CD4-positive, alpha-beta T cell treated with Interleukin-21 for 1 hour (primary cell): ENCODE measurements at regions not wholly inside any gene's neighbourhood (a gene's known extent, or its start where the extent isn't known, plus 50 kb on each side); places are given as distances from the start of the nearest gene placed in this dataset.

ENCODE experiments used
- DNase-seq: peaks from one replicate; pipeline ENCODE4 v3.0.0-alpha.2; 2020

DNA sequence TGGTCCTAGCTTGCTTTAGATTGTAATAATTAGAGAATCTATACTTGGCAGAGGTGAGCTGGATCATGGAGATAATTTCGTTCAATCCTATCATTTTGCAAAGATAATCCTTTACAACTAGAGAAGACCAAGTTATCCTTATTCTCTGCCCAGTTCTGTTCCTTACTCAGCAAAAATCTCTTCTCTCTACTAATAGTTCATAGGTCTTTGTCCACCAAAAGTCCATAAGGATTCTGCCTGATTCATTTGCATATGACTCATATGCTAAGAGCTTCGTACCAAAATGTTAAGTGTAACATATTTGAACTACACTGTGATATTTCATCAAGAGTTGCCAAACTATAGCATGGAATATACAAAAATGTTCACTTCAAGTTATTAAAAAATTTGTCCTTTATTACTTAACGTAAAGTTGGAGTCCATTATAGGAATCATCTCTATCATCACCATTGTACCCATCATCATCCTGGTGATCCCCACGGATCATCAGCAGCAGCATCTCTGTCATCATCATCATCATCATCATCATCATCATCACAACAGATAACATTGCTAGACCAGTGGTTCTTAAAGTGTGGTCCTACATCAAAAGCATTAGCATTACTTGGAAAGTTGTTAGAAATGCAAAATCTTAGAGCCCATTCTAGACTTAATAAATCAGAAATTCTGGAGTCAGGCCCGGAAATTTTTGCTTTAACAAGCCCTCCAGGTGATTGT lies 463.0 kb downstream of the DHX35 start:
- DNase-seq = no peak

DNA sequence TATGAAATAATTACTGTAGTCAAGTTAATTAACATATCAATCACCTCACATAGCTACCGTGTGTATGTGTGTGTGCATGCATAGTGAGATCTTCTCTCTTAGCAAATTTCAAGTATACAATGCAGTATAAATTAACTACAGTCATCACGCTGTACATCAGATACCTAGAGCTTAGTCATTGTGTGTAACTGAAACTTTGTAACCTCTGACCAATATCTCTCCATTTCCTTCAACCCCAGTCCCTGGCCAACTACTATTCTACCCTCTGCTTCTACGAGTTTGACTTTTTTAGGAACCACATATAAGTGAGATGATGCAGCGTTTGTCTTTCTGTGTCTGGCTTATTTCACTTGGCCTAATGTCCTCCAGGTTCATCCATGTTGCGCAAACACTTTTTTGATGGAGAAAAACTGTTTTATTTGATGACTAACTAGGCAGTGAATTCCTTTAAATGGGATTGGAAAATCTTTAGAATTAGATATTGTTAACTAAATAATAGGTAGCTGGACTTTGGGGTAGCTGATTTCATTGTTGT lies 459.5 kb downstream of the DHX35 start:
- DNase-seq = no peak

DNA sequence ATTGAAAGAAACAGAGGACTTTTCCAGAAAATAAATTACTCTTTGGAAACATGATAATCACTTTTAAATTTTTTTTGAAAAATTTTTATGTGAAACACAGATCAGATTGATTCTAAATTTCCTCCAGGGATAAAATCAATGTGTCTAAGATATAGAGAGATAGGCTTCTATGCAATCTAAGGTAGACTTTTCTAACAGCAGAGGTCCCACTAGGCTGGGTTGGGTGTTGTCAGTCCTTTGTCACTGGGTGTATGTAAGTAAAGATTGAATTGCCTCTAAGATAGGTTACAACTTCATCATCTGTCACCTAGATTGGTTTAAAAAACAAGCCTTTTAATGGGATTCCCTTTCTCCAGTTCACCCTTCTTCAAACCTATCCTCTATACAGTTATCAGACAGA lies 449.9 kb downstream of the DHX35 start:
- no peak for DNase-seq

DNA sequence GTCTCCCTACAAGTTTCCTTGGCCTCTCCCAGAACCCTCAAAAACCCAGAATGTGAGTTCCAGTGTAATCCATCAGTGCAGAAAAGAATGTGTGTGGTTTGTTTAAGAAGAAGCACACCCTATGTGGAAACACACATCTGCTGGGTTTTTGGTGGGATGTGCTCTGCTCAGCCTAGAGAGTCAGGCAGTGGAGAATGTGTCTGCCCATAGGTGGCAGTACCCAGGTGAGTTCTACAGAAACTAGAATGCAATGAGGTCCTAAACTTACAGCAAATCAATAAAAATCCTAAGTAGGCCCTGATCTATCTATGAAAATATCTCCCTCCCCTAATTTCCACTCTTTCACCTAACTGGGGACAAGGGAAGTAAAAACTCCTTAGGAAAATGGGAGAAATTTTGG lies 437.3 kb downstream of the DHX35 start:
- DNase-seq = no peak

DNA sequence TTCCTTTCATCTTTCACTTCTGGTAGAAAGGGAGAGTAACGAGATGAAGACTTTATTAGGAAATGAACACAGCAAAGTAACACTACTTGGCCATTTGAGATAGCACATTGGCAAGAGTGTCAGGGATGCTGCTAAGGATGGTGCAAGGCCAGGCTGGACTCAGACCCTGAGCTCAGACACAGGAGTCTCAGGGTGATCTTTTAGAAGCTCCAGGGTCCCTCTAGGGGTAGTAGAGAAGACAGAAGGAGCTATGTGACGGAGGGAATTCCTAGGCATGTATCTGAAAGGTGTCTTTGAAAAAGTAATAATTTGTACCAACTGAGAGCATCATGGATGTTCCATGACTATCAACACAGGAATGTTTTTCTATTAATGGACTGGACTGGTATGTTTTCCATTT lies 436.5 kb downstream of the DHX35 start:
- no peak for DNase-seq

DNA sequence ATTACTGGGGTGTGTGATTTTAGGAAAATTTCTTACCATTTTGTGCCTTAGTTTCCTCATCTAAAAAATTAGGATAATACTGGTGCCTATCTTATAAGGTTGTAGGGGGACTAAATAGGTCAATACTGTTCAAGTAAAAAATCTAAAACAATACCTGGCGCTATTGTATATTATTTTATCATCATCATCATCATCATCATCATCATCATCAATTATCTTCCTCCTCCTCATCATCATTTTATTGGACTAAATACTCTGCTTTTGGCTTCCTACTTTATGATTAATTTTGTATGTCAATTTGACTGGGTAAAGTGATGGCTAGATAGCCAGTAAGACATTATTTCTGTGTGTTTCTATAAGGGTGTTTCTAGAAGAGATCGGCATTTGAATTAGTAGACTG lies 435.5 kb downstream of the DHX35 start:
- DNase-seq = no peak

DNA sequence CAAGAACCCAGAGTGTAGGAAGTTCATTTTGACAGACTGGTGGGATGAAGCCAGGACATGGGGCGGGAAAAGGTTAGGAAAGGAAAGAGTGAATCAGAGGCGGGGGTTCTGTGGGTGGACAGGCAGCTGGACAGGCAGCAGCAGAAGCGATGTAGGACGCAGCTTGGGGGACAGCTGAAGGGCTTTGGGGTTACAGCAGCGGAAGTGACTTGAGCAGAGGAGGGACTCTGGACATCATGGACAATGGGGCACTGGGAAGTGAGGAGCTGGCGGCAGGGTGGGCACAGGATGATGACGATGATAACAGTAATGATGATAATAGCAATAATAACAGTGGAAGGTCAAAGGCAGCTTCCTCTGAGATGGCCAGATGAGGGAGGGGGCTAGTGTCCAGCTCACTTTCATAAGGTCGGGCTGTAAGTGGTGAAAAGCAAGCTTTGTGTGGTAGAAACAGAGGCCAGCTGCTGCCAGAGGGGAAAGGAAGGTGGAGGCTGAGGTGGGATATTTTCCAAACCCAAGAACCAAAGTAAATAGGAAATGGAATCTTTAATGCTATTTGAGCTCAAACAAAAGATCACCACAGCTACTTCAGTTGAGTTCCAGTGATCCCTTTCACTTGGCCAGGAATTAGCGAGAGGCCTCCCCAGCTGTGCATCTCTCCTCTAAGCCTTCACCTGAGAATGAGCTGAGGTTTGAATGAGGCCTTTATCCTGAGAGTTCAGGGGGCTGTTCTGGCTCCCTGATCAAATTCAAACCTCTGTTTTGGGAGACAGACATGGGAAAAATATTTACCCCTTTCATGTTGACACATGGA lies 433.5 kb downstream of the DHX35 start:
- no peak for DNase-seq

DNA sequence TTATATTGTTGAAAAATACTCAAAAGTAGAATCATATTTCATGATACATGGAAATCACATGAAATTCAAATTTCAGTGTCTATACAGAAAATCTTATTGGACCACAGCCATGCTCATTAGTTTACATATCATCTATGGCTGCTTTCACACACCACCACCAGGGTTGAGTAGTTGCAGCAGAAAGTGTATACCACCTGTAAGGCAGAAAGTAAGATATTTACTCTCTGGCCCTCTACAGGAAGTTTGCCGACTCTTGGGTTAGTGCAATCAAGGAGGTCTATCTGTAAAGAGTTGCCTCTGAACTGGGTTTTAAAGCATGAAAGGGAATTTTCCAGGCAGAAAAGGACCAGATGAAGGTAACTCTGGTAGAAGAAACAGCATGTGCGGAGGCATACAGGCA lies 432.3 kb downstream of the DHX35 start:
- no peak for DNase-seq

DNA sequence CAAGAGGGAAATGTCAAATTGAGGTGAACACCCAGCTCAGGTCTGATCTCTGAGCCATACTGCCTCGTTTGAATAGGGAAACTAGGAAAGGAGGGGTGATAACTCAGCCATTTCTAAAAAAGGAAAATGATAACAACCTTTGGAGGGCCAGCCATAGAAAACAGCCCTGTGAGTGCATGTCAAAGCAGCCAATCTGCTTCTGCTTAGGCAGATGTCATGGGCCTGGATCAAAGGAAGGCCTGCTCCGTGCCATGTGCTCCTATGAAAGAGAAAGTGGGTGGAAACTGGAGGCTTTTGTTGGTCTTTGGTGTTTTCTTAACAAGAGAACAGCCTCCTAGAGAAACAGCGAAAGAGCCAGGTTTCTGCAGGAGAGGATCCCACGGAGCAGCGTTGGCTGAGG lies 428.0 kb downstream of the DHX35 start:
- no peak for DNase-seq

DNA sequence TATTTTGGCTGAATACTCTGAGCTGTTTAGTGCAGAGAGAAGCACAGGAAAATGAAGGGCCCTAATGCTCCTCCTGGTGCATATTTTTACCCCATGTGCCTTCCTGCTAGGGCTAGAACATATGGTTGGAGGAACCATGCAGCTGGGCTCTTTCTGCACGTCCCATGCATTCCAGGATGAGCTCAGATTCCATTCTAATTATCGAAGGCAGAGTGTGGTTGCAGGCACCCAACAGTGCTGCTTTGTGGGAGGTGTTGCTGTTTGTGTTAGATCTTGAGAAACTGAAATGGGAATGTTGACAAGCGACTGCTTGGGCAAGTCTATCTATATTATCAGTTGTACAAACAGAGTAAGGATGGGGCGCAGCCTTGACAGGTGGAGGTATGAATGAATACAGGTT lies 419.5 kb downstream of the DHX35 start:
- DNase-seq = no peak

DNA sequence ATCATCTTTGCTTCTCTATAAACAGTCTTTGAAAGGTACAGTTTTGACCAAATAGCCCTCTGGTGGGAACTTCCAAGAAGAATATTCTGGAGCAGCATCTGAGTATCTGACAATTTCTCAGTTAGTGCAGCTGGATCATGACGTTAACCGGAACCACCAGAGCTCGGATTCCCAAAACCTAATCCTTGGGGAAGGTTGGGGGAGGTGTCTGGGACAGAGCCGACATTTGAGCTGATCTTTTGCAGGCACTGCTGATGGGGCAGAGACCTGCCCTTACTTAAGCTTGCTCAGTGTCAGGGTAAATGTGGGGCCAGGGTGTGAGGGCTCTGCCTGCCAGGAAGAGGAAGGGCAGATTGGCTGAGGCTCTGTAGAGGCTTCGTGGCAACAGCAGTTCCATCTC lies 416.6 kb downstream of the DHX35 start:
- no peak for DNase-seq

DNA sequence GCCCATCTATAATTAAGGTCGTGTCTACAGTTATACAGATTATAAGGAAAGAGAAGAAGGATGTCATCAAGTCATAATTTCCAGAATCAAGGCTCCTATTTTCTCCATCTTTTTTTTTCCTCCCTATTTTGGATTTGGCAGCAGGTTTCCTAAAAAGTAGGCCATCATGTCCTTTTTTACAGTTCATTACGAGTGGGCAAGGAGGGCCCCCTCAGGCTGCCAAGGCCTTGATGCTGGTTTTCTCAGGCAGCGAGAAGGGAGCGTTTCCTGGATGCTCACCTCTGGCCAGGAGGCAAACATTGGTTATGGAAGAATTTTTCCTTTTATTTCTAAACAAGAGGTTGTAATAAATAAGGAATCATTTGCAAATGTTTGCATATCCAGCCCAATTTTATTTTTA lies 414.6 kb downstream of the DHX35 start:
- no peak for DNase-seq

DNA sequence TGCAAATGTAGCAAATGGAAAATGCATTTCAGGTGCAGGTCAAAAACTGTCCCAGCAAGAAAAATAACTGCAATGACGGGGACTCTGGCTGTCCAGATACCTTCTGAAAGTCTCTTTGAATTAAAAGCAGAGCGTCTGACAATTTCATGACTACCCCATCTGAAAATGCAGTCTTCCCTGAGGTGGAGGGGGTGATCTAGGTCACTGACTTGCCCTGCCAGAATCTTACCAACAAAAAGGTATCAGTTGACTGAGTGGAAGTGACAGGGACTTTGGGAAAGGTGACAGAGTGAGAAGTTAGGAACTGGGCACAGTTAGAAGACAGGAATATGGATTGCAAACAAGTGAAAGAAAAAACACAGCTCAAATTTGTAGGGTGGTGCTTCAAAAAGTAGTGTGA lies 402.2 kb downstream of the DHX35 start:
- DNase-seq = no peak

DNA sequence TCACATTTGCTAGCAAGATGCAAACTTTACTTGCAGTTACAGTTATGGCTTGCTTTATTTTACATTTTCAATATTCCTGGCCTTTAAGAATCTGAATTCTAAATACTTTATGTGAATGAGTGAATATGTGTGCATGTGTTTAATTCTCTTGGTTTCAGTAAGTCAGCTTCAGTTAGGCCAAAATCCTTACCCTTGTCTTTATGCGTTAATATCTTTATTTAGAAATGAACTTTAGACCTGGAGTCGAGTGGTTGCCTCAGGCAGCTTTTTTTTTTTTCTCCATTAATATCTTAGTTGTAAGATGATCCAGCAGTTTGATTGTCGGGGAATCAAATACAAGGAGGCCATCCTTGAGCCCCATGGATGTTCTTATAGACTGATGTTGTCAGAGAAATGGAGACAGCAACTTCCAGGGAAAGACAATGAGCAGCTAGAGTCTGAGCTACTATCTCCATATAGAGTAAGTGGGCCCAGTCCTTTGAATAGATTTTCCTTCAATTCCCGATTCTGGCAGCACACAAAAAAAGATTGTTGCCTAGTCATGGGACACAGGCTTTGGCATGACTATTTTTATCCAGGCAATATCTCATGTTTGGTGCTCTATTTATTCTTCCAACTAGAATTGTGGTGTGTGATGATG lies 398.0 kb downstream of the DHX35 start:
- no peak for DNase-seq

DNA sequence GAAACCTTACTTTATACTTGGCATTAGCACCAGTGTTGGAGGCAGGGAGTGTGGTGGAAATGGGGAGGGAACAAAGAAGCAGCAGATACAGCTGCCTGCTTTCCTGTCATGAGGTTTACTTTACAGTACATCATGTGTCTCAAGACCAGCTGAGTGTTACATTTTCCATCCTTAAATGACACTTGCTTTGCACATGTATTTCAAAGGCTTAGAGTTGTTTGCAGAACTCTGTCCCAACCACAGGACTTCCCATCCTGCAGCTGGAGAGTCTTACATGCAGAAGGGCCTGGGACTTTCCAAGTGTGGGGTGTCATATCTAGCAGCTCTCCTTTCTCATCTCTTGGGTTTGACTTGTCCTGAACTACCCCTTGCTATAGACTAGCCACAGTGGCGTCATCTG lies 395.9 kb downstream of the DHX35 start:
- DNase-seq = no peak

DNA sequence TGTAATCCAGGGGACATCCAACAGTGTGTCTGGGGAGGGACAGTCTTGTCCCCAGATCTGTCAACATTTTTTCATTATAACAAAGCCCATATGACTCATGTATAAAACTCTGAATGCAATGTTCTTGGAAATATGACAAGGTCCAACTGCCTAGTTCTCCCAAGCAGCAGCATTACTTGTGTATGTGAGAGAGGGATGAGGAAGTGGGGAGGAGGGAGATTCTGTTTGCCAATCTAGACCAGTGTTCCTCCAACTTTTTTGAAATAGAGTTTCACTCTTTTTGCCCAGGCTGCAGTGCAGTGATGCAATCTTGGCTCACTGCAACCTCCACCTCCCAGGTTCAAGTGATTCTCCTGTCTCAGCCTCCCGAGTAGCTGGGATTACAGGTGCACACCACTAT lies 394.8 kb downstream of the DHX35 start:
- no peak for DNase-seq

DNA sequence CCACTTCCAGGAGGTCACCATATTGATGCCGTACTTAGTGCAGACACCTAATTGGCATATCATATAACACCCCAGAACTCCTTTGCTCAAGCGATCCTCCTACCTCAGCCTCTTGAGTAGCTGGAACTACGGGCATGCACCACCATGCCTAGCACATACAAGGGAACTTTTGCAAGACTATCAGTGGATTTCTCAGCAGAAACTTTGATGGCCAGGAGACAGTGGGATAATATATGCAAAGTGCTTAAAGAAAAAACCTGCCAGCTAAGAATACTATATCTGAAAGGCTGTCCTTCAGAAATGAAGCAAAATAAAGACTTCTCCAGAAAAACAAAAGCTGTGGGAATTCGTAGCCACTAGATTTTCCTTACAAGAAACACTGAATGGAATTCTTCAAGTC lies 387.1 kb downstream of the DHX35 start:
- DNase-seq = no peak

DNA sequence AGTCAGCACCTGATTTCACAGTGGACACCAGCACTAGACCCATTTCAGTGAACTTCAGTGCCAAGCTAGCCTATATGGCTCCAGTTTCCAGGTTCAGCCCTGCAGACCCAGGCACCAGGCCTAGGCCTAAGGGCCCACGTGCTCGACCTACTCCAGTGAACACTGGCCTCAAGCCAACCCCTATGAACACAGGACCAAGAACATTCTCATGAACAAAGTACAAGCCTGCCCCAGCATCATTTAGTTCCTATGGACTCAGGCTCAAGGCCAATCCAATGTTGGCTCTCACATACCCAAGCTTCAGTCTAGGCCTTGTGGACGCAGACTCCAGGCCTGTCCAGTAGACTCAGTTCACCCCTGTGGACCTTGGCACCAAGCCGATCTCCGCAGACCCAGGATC lies 385.5 kb downstream of the DHX35 start:
- no peak for DNase-seq

DNA sequence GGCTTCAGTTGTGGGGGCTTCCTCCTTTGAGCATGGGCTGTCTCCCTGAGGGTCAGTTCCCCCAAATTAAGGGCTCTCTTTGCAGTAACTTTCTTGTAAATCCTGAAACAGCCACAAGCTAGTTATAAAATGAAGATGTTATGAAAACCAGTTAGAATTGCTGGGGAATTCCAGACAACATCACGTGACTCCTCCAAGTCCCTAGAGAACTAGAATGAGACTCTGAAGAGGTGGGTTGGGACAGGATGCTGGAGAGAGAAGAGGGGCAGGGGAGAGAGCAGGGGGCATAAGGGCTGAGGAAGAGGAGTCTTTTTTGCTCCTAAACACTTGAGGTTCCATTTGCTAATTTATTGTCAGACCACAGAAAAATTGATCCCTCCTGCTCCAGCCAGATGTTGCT lies 380.3 kb downstream of the DHX35 start:
- DNase-seq = no peak

DNA sequence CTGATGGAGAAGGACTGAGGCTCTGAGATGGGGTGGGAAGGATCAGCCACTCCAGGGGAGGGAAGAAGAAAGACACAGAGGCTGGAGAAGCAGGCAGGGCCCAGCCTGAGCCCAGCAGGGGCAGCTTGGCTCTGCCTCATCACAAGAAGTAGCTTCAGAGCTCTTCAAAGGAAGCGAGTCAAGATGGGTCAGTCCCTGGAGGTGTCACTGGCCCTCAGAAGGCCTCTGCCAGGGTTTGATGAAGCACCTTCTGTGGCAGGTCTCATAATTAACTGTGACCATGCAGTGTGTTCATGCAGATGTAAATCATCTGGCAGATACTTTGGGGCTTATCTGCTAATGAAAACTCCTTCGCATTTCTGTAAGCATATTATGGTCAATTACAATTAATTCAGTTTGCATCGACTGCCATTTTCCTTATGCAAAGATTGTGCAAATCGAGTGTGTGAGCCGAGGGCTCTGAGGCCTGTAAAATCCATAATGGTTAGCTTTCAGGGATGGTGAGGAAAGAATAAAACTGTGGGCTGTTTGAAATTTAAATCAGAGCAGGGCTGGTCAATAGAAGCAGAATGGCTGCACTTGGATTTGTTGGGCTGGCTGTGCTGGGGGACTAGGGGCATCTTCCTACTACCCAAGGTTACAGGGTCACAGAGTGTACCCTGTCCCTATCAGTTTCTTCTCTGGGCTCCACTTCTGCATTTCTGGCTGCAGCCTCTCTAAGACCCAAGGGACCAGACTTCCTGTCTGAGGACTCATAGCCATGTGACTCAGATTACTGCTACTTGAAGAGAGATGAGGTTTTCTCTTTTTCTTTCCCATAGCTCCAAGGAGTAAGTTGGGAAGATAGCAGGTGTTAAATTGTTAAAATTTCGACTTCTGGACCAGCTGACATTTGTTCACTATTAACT lies 376.6 kb downstream of the DHX35 start:
- no peak for DNase-seq

DNA sequence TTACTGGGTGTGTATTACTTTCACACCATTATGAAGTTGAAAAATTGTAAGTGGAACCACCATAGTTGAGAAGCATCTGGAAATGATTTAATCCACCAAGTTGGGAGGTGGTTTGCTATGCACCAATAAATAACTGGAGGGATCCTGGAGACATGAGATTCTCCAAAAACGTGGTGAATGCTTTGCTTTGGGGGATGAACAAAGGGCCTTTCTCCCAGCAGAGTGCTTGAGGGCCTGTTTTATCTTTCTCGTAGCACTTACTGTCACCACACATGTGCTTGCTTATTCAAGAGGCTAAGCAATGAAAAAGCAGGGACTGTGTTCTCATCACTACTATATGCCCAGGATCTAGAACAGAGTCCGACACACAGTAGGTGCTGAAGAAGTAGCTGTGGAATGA lies 371.1 kb downstream of the DHX35 start:
- DNase-seq = no peak

DNA sequence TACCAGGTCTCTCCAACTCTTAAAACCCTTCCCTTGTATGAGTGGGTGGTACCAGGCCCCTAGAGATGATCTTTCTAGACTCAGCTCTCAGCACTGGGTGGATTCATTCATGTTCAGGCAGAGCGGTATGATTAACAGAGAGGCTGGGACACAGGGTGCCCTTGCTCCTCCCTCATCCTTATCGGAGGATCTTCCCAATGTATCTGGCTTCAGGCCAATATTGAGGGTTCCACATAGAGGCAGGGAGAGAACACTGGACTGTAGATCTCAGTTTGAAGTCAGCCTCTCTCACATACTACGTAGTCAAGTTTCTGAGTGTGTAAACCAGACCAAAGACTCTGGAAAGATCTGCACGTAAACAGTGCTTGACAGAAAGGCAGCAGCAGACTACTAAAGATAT lies 366.2 kb downstream of the DHX35 start:
- no peak for DNase-seq

DNA sequence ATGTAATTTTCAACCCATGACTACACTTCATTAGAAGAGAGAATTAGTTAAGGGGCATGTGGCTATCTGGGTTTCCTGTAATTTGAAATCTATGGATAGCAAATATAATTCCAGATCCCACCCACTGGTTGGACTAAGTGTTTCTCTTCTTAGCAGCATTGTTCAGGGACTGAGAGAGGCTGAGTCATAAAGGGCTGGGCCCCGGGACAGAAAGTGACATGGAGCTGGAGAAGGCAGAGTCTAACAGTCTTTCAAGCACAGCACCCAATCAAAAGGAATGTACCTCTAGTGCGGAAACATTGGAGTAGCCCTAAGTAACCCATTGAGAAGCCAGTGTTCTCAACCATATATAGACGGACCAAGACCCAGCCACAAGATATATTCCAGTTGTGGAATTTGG lies 363.9 kb downstream of the DHX35 start:
- DNase-seq = no peak
